H1 (cell line): ENCODE measurements at regions not wholly inside any gene's neighbourhood (a gene's known extent, or its start where the extent isn't known, plus 50 kb on each side); places are given as distances from the start of the nearest gene placed in this dataset.

Experiments used
- CTCF ChIA-PET: fragments of 300-600 bp; sonication (Branson Sonifier 250); formaldehyde crosslinking; loops from one replicate; lab custom pipeline; 2021; ENCODE audit not compliant: partially characterized antibody; lab: Charles Lee
- POLR2A ChIA-PET: fragments of 300-600 bp; sonication (Branson Sonifier 250); formaldehyde crosslinking; loops from one replicate; lab custom pipeline; 2021; ENCODE audit warnings: inconsistent platforms; ENCODE audit not compliant: partially characterized antibody; lab: Charles Lee
- DNase-seq, 2 experiments: peaks; one replicate each; pipeline versions ENCODE4 v3.0.0 to v3.0.0-alpha.2; 2010 to 2022; ENCODE audit warnings: low spot score in 2 of 2, low read depth in 1 of 2, mixed read lengths in 1 of 2
- FAIRE-seq: peaks from 2 replicates; lab custom pipeline; 2011; peaks lifted over from hg19 to GRCh38; lab: Jason Lieb, UNC
- H2AFZ ChIP-seq: 2 replicates; pipeline ENCODE4 v1.8.1; 2012; ENCODE audit warnings: low read length, inconsistent platforms
- H2AK5ac ChIP-seq: 2 replicates; pipeline ENCODE4 v1.6.1; 2013; ENCODE audit warnings: low read depth, low read length
- H2BK120ac ChIP-seq: replicated peaks from 2 replicates; pipeline ENCODE3; 2013; ENCODE audit warnings: low read depth, low read length, inconsistent platforms
- H2BK12ac ChIP-seq: 2 replicates; pipeline ENCODE4 v1.6.1; 2013; ENCODE audit warnings: low read depth, low read length
- H2BK15ac ChIP-seq: 2 replicates; pipeline ENCODE4 v1.6.1; 2013; ENCODE audit warnings: low read length
- H2BK20ac ChIP-seq: 2 replicates; pipeline ENCODE4 v1.6.1; 2013; ENCODE audit warnings: low read length
- H2BK5ac ChIP-seq: 2 replicates; pipeline ENCODE4 v1.6.1; 2013; ENCODE audit warnings: low read depth, low read length
- H3K14ac ChIP-seq: 2 replicates; pipeline ENCODE4 v1.6.1; 2013; ENCODE audit warnings: inconsistent platforms; ENCODE audit not compliant: insufficient read length
- H3K18ac ChIP-seq: 2 replicates; pipeline ENCODE4 v1.6.1; 2013; ENCODE audit warnings: low read length; ENCODE audit errors: extremely low read depth
- H3K23ac ChIP-seq: 2 replicates; pipeline ENCODE4 v1.6.1; 2013; ENCODE audit warnings: inconsistent platforms; ENCODE audit not compliant: insufficient read length
- H3K23me2 ChIP-seq: 2 replicates; pipeline ENCODE4 v1.6.1; 2013; ENCODE audit warnings: low read depth, low read length
- H3K27ac ChIP-seq: 2 replicates; pipeline ENCODE4 v1.6.1; 2011; ENCODE audit warnings: low read depth, low read length, inconsistent platforms
- H3K27me3 ChIP-seq, 4 experiments: replicated peaks in 1 of 4; 1 replicate in 1 of 4; 2 replicates in 3 of 4; pipeline versions ENCODE4 v1.6.1 to v1.8.1; 2011 to 2013; ENCODE audit warnings: low read length in 3 of 4, mild to moderate bottlenecking in 3 of 4, inconsistent platforms in 2 of 4, mixed read lengths in 2 of 4, moderate library complexity in 1 of 4; ENCODE audit not compliant: control insufficient read depth in 3 of 4, insufficient read depth in 3 of 4; ENCODE audit errors: extremely low read depth in 1 of 4
- H3K36me3 ChIP-seq, 4 experiments: 2 replicates each; pipeline versions ENCODE4 v1.6.1 to v1.8.1; 2011 to 2013; ENCODE audit warnings: mild to moderate bottlenecking in 4 of 4, low read length in 3 of 4, moderate library complexity in 2 of 4, control low read depth in 1 of 4, inconsistent platforms in 1 of 4; ENCODE audit not compliant: insufficient read depth in 4 of 4, control insufficient read depth in 2 of 4
- H3K4ac ChIP-seq: replicated peaks from 2 replicates; pipeline ENCODE3; 2013; ENCODE audit warnings: low read length, low read depth, mixed read lengths, inconsistent platforms; ENCODE audit not compliant: insufficient read length
- H3K4me1 ChIP-seq, 4 experiments: replicated peaks in 1 of 4; 1 replicate in 1 of 4; 2 replicates in 3 of 4; pipeline versions ENCODE4 v1.6.1 to v1.8.1; 2011 to 2013; ENCODE audit warnings: low read length in 3 of 4, inconsistent platforms in 2 of 4, mixed read lengths in 1 of 4; ENCODE audit not compliant: insufficient read depth in 4 of 4, control insufficient read depth in 3 of 4
- H3K4me2 ChIP-seq, 2 experiments: 2 replicates each; pipeline versions ENCODE4 v1.6.1 to v1.8.1; 2011 to 2013; ENCODE audit warnings: low read depth in 2 of 2, low read length in 2 of 2, control low read depth in 1 of 2, inconsistent platforms in 1 of 2, mild to moderate bottlenecking in 1 of 2; ENCODE audit not compliant: insufficient read depth in 1 of 2
- H3K4me3 ChIP-seq, 4 experiments: fragments of 200-600, 300-600 bp in 1 of 4; sonication (generic), shearing (Covaris generic), sonication (Bioruptor Twin) in 1 of 4; 2 replicates each; pipeline versions ENCODE4 v1.5.1 to v1.8.1; 2011 to 2016; ENCODE audit warnings: low read length in 4 of 4, low read depth in 3 of 4, control low read depth in 2 of 4, inconsistent platforms in 2 of 4, mild to moderate bottlenecking in 2 of 4, mixed read lengths in 1 of 4, moderate library complexity in 1 of 4; ENCODE audit not compliant: insufficient read depth in 2 of 4; ENCODE audit errors: extremely low read depth in 1 of 4
- H3K56ac ChIP-seq: replicated peaks from 2 replicates; pipeline ENCODE3; 2013; ENCODE audit warnings: low read depth, mild to moderate bottlenecking, mixed read lengths, low read length, inconsistent platforms; ENCODE audit not compliant: insufficient read length
- H3K79me1 ChIP-seq: 2 replicates; pipeline ENCODE4 v1.6.1; 2013; ENCODE audit warnings: low read depth, low read length, control low read depth
- H3K79me2 ChIP-seq, 2 experiments: 2 replicates each; pipeline versions ENCODE4 v1.6.1 to v1.8.1; 2012 to 2013; ENCODE audit warnings: low read length in 2 of 2, mild to moderate bottlenecking in 2 of 2, inconsistent platforms in 1 of 2; ENCODE audit not compliant: insufficient read depth in 2 of 2, control insufficient read depth in 1 of 2
- H3K9ac ChIP-seq, 4 experiments: replicated peaks in 1 of 4; 1 replicate in 1 of 4; 2 replicates in 3 of 4; pipeline versions ENCODE4 v1.6.1 to v1.8.1; 2011 to 2013; ENCODE audit warnings: low read depth in 3 of 4, low read length in 3 of 4, control low read depth in 2 of 4, mild to moderate bottlenecking in 2 of 4, moderate library complexity in 2 of 4, inconsistent platforms in 1 of 4; ENCODE audit errors: extremely low read depth in 1 of 4
- H3K9me3 ChIP-seq, 2 experiments: 2 replicates each; pipeline versions ENCODE4 v1.6.1 to v1.8.1; 2012 to 2013; ENCODE audit warnings: mild to moderate bottlenecking in 2 of 2, moderate library complexity in 2 of 2, control low read depth in 1 of 2, inconsistent platforms in 1 of 2, low read depth in 1 of 2, low read length in 1 of 2, mixed read lengths in 1 of 2; ENCODE audit not compliant: insufficient read depth in 2 of 2
- H4K20me1 ChIP-seq, 2 experiments: replicated peaks in 1 of 2; 2 replicates each; pipeline versions ENCODE3 to v1.8.1; 2011 to 2013; ENCODE audit warnings: inconsistent platforms in 2 of 2, low read length in 2 of 2, mild to moderate bottlenecking in 1 of 2; ENCODE audit not compliant: insufficient read depth in 2 of 2, control insufficient read depth in 1 of 2
- H4K5ac ChIP-seq: 2 replicates; pipeline ENCODE4 v1.6.1; 2013; ENCODE audit warnings: low read length, low read depth, mixed read lengths, inconsistent platforms; ENCODE audit not compliant: insufficient read length
- H4K8ac ChIP-seq: 2 replicates; pipeline ENCODE4 v1.8.0; 2013; ENCODE audit warnings: mild to moderate bottlenecking, moderate library complexity, low read length, inconsistent platforms; ENCODE audit not compliant: insufficient read depth; ENCODE audit errors: extremely low read depth
- H4K91ac ChIP-seq: replicated peaks from 2 replicates; pipeline ENCODE3; 2013; ENCODE audit warnings: low read length, mixed read lengths, inconsistent platforms; ENCODE audit not compliant: insufficient read length
- BCL11A ChIP-seq, 2 experiments: IDR thresholded peaks; one replicate each; pipeline ENCODE4 v1.6.1; 2011; ENCODE audit warnings: low read depth in 2 of 2, low read length in 2 of 2, mild to moderate bottlenecking in 2 of 2
- BRCA1 ChIP-seq: IDR thresholded peaks from 2 replicates; pipeline ENCODE4 v1.6.1; 2012; ENCODE audit warnings: low read depth, low read length, improper control_type of control experiment
- EGR1 ChIP-seq: IDR thresholded peaks from 2 replicates; pipeline ENCODE4 v1.6.1; 2011; ENCODE audit warnings: low read depth, low read length, borderline replicate concordance
- EP300 ChIP-seq, 2 experiments: IDR thresholded peaks; 1 replicate in 1 of 2; 2 replicates in 1 of 2; pipeline ENCODE4 v1.6.1; 2011 to 2012; ENCODE audit warnings: low read depth in 2 of 2, low read length in 2 of 2, mild to moderate bottlenecking in 2 of 2, borderline replicate concordance in 1 of 2, inconsistent platforms in 1 of 2, moderate library complexity in 1 of 2
- FOSL1 ChIP-seq: IDR thresholded peaks from 2 replicates; pipeline ENCODE4 v1.6.1; 2011; ENCODE audit warnings: mild to moderate bottlenecking, low read depth, low read length, moderate library complexity; ENCODE audit not compliant: insufficient read depth
- HDAC2 ChIP-seq, 2 experiments: fragments of 300-600 bp in 1 of 2; sonication (generic) in 1 of 2; IDR thresholded peaks; 2 replicates each; pipeline ENCODE4 v1.6.1; 2011 to 2012; ENCODE audit warnings: low read depth in 2 of 2, low read length in 2 of 2, mild to moderate bottlenecking in 2 of 2, moderate library complexity in 2 of 2, borderline replicate concordance in 1 of 2, inconsistent platforms in 1 of 2
- HDAC6 ChIP-seq: IDR thresholded peaks from one replicate; pipeline ENCODE4 v1.7.1; 2012; ENCODE audit warnings: low read depth, mild to moderate bottlenecking, inconsistent platforms, low read length, moderate library complexity
- JUN ChIP-seq: IDR thresholded peaks from 2 replicates; pipeline ENCODE4 v1.6.1; 2011; ENCODE audit warnings: low read depth, mild to moderate bottlenecking, improper control_type of control experiment, low read length
- KDM4A ChIP-seq: IDR thresholded peaks from one replicate; pipeline ENCODE4 v1.7.1; 2012; ENCODE audit warnings: low read depth, mild to moderate bottlenecking, moderate library complexity, low read length, inconsistent platforms; ENCODE audit not compliant: severe bottlenecking
- MAFK ChIP-seq: IDR thresholded peaks from 2 replicates; pipeline ENCODE4 v1.6.1; 2012; ENCODE audit warnings: low read depth, mild to moderate bottlenecking, improper control_type of control experiment, low read length
- POU5F1 ChIP-seq: IDR thresholded peaks from 2 replicates; pipeline ENCODE4 v1.6.1; 2011; ENCODE audit warnings: low read depth, mild to moderate bottlenecking, low read length, moderate library complexity
- RFX5 ChIP-seq: IDR thresholded peaks from 2 replicates; pipeline ENCODE4 v1.6.1; 2011; ENCODE audit warnings: low read depth, low read length, improper control_type of control experiment, borderline replicate concordance
- RNF2 ChIP-seq: fragments of 200-900, 300-1000 bp; sonication (generic); IDR thresholded peaks from 2 replicates; pipeline ENCODE4 v1.7.1; 2016; ENCODE audit warnings: borderline replicate concordance, low read depth, mild to moderate bottlenecking, antibody characterized with exemption, low read length; ENCODE audit not compliant: poor library complexity, severe bottlenecking; ENCODE audit errors: missing control alignments
- SIRT6 ChIP-seq: IDR thresholded peaks from one replicate; pipeline ENCODE4 v1.7.1; 2012; ENCODE audit warnings: low read length, inconsistent platforms
- YY1 ChIP-seq: IDR thresholded peaks from 2 replicates; pipeline ENCODE4 v1.6.1; 2011; ENCODE audit warnings: low read depth, mild to moderate bottlenecking, low read length
- WGBS, 2 experiments: shearing (Covaris generic) in 1 of 2; methylation state at CpG; one replicate each; pipeline versions ENCODE4 v1.1.6 to v1.1.7; 2013 to 2015; ENCODE audit warnings: low lambda C conversion rate in 2 of 2, mixed read lengths in 2 of 2, inconsistent platforms in 1 of 2, low coverage in 1 of 2, missing lambda C conversion rate in 1 of 2; ENCODE audit not compliant: insufficient replicate concordance in 2 of 2, insufficient coverage in 1 of 2, insufficient read length in 1 of 2; ENCODE audit errors: extremely low coverage in 1 of 2, missing lambda C conversion rate in 1 of 2; 5-methylcytosine and 5-hydroxymethylcytosine counted together

GRCh38 chr6:164359036-164359435, 944.5 kb downstream of the QKI start:
- no peak overlapping the region for H3K18ac ChIP-seq
- no peak overlapping the region for H3K4me3 ChIP-seq
- no peak overlapping the region for H2BK20ac ChIP-seq
- H3K23me2 ChIP-seq, result no peaks in the 10 kb centered on the region
- H2BK5ac ChIP-seq, result no peak overlapping the region
- H4K5ac ChIP-seq, result no peak overlapping the region
- no peak overlapping the region for H2BK15ac ChIP-seq
- no peak overlapping the region for H2BK12ac ChIP-seq
- H3K9ac ChIP-seq, result no peak overlapping the region
- H3K23ac ChIP-seq, result no peak overlapping the region
- FAIRE-seq, result no peak
- no peak overlapping the region for H3K4ac ChIP-seq
- H3K4me2 ChIP-seq, result no peak overlapping the region
- WGBS, 2 experiments, result 90% methylated on average over 2 of the region's 2 CpGs; no CpG with 5 or more reads in 1 of the 2 experiments
- no peaks in the 10 kb centered on the region for H3K79me1 ChIP-seq
- H3K27ac ChIP-seq, result no peak overlapping the region
- H4K8ac ChIP-seq, result no peak overlapping the region
- no peaks in the 10 kb centered on the region for H3K79me2 ChIP-seq
- no peak overlapping the region for H2BK120ac ChIP-seq
- no peak overlapping the region for H4K91ac ChIP-seq
- H2AFZ ChIP-seq, result 0 out of 2 replicates have a peak overlapping the region, but pooled peaks have one; percentile 4
- H3K56ac ChIP-seq, result no peak overlapping the region
- ChIA-PET POLR2A (no interaction called here), CTCF (interaction anchor here (0.8 kb wide), 1 partner anchor 22 kb away, joined by 3 read pairs; no protein-coding TSS in a partner anchor)
- H4K20me1 ChIP-seq, result no peaks in the 10 kb centered on the region
- no peaks in the 10 kb centered on the region; a peak in 1 of 7 replicates for H3K4me1 ChIP-seq
- H2AK5ac ChIP-seq, result no peak overlapping the region
- H3K36me3 ChIP-seq, result no peaks in the 10 kb centered on the region; a peak in 1 of 8 replicates
- no peaks in the 10 kb centered on the region; a peak in 1 of 4 replicates for H3K9me3 ChIP-seq
- H3K27me3 ChIP-seq, result no peaks in the 10 kb centered on the region
- no peak overlapping the region for H3K14ac ChIP-seq
- DNase-seq, result no peak
- TF ChIP-seq BRCA1, result no peak
- TF ChIP-seq POU5F1, result no peak
- no peak for TF ChIP-seq RNF2
- no peak for TF ChIP-seq HDAC6
- no peak for TF ChIP-seq EP300 (IDR thresholded peaks at IDR 0.05; ENCODE audit: borderline replicate concordance in 1 of 2, low read depth in 2 of 2, low read length in 2 of 2)
- TF ChIP-seq SIRT6, result no peak
- no peak for TF ChIP-seq EGR1
- no peak for TF ChIP-seq HDAC2 (IDR thresholded peaks at IDR 0.05; ENCODE audit: borderline replicate concordance in 1 of 2, low read depth in 2 of 2, low read length in 2 of 2)
- TF ChIP-seq MAFK, result no peak
- TF ChIP-seq KDM4A, result no peak
- TF ChIP-seq JUN, result no peak
- no peak for TF ChIP-seq BCL11A (IDR thresholded peaks at IDR 0.05; ENCODE audit: low read depth in 2 of 2, low read length in 2 of 2)
- TF ChIP-seq RFX5, result no peak
- TF ChIP-seq YY1, result no peak
- no peak for TF ChIP-seq FOSL1
